ENCODE measurements at regions not wholly inside any gene's neighbourhood (a gene's known extent, or its start where the extent isn't known, plus 50 kb on each side); places are given as distances from the start of the nearest gene placed in this dataset.
"Not testable (repeated sequence)": the region's sequence is repeated elsewhere in the genome, so short reads cannot be mapped to it uniquely, and the experiment has no call there.

GRCh38 chr6:112936504-112936903, 589.4 kb downstream of the RFPL4B start:
- DNase-seq (ENCODE audit: low spot score): no peak
- TF ChIP-seq, protein P1, sequence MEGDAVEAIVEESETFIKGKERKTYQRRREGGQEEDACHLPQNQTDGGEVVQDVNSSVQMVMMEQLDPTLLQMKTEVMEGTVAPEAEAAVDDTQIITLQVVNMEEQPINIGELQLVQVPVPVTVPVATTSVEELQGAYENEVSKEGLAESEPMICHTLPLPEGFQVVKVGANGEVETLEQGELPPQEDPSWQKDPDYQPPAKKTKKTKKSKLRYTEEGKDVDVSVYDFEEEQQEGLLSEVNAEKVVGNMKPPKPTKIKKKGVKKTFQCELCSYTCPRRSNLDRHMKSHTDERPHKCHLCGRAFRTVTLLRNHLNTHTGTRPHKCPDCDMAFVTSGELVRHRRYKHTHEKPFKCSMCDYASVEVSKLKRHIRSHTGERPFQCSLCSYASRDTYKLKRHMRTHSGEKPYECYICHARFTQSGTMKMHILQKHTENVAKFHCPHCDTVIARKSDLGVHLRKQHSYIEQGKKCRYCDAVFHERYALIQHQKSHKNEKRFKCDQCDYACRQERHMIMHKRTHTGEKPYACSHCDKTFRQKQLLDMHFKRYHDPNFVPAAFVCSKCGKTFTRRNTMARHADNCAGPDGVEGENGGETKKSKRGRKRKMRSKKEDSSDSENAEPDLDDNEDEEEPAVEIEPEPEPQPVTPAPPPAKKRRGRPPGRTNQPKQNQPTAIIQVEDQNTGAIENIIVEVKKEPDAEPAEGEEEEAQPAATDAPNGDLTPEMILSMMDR (IDR thresholded peaks at IDR 0.05; ENCODE audit: extremely low read depth, missing control alignments): no peak

DNA sequence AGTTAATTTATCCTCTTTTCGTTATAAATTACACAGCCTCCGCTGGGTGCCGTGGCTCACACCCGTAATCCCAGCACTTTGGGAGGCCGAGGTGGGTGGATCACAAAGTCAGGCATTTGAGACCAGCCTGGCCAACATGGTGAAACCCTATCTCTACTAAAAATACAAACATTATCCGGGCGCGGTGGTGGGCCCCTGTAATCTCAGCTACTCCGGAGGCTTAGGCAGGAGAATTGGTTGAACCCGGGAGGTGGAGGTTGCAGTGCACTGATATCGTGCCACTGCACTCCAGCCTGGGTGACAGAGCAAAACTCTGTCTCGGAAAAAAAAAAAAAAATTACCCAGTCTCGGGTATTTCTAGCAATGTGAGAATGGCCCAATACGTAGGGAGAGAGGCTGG, 590.6 kb downstream of the RFPL4B start:
- not testable (repeated sequence) for DNase-seq (ENCODE audit: low spot score)

DNA sequence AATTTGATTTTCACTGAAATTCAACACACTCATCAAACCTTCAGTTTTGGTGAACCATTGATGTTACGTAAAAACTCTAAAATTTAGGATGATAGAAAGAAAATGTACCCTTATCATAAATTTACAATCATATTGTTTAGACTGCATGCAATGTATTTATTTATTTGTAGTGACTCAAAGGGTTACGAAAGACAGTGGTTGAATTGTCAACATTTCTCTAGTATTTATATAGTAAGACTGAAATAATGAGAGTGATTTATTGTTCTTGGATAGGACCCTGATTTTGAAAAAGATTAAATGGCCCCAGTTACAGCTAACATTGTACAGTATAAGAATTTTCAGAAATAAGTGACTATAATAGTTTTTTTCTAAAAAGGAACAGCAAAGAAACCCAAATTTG, 591.5 kb downstream of the RFPL4B start:
- TF ChIP-seq, protein P1 (IDR thresholded peaks at IDR 0.05; ENCODE audit: extremely low read depth, missing control alignments): no peak
- no peak for DNase-seq (ENCODE audit: low spot score)

DNA sequence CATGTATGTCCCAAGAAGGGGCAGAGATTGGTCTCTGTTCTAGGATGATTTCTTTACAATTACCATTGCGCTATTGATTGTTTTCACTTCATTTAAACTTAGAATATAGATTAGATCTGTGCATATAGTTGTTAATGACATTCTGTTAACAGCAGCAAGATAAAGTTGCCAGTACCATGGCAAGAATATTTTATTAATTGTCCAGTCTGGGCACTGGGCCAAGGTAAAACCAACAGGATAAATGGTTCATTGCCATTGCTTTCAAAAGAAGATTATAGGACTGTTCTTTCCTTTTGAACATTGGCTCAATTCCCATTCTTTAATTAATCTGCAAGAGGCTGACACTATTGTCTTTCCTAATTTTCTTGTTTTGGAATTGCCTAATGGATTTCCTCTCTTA, 592.4 kb downstream of the RFPL4B start:
- TF ChIP-seq, protein P1 (IDR thresholded peaks at IDR 0.05; ENCODE audit: extremely low read depth, missing control alignments): no peak
- no peak for DNase-seq (ENCODE audit: low spot score)

GRCh38 chr6:112941613-112942012, 594.5 kb downstream of the RFPL4B start:
- no peak for DNase-seq (ENCODE audit: low spot score)
- TF ChIP-seq, protein P1 (IDR thresholded peaks at IDR 0.05; ENCODE audit: extremely low read depth, missing control alignments): no peak

- TF ChIP-seq, protein P1 (IDR thresholded peaks at IDR 0.05; ENCODE audit: extremely low read depth, missing control alignments): no peak
- DNase-seq (ENCODE audit: low spot score): no peak
Measured at GRCh38 chr6:112946051-112946450, 598.9 kb downstream of the RFPL4B start.

DNA sequence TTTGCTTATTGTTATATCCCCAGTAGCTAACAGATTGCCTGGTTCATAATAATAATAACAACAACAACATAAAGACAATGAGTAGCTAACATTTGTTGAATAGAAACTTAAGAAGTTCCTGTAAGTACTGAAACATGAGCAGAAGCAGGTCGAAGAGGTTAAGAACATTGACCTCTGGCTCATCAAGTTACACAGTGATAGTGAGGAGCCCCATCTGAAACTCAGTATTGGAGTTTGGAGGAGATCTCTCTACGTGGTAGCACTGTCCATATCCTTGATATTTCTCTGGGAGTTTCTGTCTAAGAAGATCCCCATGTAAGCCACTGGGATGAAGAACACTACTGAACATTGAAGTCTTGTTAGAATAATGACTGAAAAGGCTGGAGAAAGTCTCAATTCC, 600.4 kb downstream of the RFPL4B start:
- no peak for DNase-seq (ENCODE audit: low spot score)
- TF ChIP-seq, protein P1 (IDR thresholded peaks at IDR 0.05; ENCODE audit: extremely low read depth, missing control alignments): no peak

DNA sequence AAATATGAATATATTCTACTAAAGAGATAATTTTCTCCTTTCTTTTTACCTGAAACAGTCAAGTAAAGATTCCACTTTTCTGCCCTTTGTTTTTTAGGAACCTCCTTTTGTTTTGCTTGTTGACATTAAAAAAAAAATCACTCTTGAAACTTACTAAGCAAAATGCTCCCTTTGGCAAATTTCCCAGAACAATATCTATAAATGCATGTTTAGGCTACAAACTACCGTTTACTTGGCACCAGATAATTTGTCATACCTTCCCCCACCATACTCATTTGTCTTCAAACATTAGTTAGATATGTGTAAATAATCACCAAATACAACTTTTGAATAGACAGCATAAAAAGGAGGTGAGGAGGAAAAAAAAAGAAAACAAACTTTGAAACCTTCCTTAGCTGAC, 604.7 kb downstream of the RFPL4B start:
- no peak for DNase-seq (ENCODE audit: low spot score)
- TF ChIP-seq, protein P1 (IDR thresholded peaks at IDR 0.05; ENCODE audit: extremely low read depth, missing control alignments): no peak

GRCh38 chr6:112955743-112956142, 608.6 kb downstream of the RFPL4B start:
- DNase-seq (ENCODE audit: low spot score): not testable (repeated sequence)

Data from GM20000 (cell line).